Stimulated activated CD4-positive, alpha-beta T cell treated with anti-CD3 and anti-CD28 coated beads, Interleukin-4, amount 100 ng/mL, for 48 hours (primary cell): ENCODE measurements at regions not wholly inside any gene's neighbourhood (a gene's known extent, or its start where the extent isn't known, plus 50 kb on each side); places are given as distances from the start of the nearest gene placed in this dataset.

Source experiments
- DNase-seq, 2 donors: peaks; one replicate each; pipeline ENCODE4 v3.0.0-alpha.2; 2020; ENCODE audit warnings: low read depth in 2 of 2

GRCh38 chr14:65279958-65280357 lies 132.6 kb upstream of the FUT8 start:
- no peak for DNase-seq

DNA sequence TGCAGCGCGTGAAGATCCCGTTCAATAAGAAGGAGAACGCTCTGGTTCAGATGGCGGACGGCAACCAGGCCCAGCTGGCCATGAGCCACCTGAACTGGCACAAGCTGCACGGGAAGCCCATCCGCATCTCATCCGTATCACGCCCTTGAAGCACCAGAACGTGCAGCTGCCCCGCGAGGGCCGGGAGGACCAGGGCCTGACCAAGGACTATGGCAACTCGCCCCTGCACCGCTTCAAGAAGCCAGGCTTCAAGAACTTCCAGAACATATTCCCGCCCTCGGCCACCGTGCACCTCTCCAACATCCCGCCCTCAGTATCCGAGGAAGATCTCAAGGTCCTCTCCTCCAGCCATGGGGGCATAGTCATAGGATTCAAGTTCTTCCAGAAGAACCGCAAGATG lies 131.9 kb upstream of the FUT8 start:
- DNase-seq: no peak

GRCh38 chr14:65281991-65282895 lies 130.3 kb upstream of the FUT8 start:
- DNase-seq: no peak

GRCh38 chr14:65282896-65283253 lies 129.7 kb upstream of the FUT8 start:
- no peak for DNase-seq

GRCh38 chr14:65286443-65286842 lies 126.1 kb upstream of the FUT8 start:
- peak in 1 of 2 donors; percentile 31 for DNase-seq

DNA sequence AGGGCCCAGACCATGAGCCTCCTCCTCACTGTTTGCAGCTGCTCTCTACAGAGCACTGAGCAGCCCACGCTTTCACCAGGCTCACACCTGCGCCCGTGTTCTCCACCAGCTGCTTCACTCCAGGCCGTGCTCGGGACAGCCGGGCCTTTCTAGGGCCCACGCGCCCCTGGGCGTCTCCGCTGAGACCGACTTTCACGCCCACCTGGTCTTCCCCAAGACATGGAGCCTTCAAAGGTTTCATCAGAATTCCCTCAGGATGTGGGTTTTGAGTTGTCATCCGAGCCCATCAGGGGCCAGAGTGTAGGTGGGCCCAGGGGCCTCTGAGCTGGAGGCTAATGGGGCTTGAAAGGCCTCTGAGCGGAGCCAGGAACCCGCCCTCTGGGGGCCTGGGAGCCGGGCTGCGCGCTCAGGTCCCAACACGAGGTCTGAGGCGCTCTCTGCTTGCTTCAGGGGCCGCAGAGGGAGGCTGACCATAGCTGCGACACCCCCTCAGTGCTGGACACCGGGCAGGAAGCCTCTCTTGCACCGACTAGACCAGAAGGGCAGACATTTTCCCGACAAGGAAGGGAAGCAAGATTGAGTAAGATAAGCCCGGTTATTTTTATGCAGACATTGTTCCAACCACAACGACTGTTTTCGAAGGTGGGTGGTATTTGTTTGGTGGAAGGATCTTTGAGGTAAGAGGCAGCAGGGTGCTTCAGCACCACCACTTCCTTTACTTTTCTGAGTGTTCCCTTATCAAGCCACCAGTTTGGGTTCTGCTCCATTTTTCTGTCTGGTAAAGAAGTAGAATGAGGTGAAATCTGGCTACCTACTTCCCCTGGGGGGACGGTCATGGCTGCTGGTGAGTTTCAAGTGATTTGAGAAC lies 125.0 kb upstream of the FUT8 start:
- peak; percentile 50 to 51 for DNase-seq

GRCh38 chr14:65290830-65291229 lies 121.7 kb upstream of the FUT8 start:
- peak in 1 of 2 donors; percentile 47 for DNase-seq

- no peak for DNase-seq
Observed at GRCh38 chr14:65291531-65291930, 121.0 kb upstream of the FUT8 start.

DNA sequence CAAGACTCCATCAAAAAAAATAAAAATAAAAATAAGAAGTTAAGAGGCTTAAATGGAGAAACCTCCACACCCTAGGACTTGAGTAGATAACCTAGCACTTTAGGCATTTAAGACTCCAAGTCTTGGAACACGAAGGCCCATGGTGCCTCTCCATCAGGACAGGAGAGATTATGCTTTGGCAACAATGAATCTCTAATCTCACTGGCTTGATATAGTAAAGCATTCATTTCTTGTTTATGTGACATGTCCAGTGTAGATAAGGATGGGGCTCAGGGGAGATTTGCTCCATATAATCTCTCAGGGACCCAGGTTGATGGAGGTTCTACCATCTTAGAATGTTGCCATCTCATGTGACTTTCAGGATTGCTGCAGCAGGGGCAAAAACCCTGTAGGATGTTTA lies 117.7 kb upstream of the FUT8 start:
- DNase-seq: no peak

DNA sequence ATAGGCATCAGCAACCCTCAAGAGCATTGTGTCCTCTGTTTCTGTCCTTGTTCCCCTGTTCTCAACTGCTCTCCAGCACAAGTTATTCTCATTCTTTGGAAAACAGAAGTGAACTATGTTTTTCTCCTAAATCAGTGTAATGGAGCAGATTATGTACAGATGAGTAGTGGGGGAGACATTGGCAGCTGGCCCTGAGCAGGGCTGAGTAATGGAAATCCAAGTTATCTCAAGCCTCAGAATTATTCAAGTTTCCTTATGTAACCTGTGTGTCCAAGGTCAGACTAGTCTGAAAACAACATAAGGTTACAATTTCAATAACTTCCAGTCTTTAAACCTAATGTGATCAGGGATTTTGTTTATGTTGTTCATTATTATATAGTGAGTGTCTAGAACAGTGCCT lies 116.1 kb upstream of the FUT8 start:
- no peak for DNase-seq

- DNase-seq: no peak
Observed at GRCh38 chr14:65296876-65297275, 115.7 kb upstream of the FUT8 start.

GRCh38 chr14:65297744-65298143 lies 114.8 kb upstream of the FUT8 start:
- DNase-seq: no peak

DNA sequence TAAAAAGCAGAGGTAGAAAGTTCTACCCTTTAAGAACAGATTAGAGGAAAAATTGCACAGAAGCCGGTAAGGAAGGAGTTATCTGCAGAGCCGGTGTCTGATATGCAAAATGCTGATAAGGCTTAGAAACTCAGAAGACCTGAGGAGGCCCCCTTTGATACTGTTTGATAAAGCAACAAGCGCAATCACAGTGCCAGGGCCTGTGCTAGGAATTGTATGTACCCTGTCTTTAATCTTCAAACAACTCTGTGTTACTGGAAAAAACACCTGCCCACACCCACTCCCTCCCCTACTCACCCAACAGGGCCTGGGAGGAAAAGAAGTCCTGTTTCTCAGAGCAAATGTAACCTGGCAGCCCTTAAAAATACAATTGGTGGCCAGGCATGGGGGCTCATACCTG lies 112.7 kb upstream of the FUT8 start:
- no peak for DNase-seq

- DNase-seq: no peak
Observed at GRCh38 chr14:65301862-65302539, 110.5 kb upstream of the FUT8 start.

- peak; percentile 39 to 46 for DNase-seq
Observed at GRCh38 chr14:65302571-65303189, 109.8 kb upstream of the FUT8 start.

DNA sequence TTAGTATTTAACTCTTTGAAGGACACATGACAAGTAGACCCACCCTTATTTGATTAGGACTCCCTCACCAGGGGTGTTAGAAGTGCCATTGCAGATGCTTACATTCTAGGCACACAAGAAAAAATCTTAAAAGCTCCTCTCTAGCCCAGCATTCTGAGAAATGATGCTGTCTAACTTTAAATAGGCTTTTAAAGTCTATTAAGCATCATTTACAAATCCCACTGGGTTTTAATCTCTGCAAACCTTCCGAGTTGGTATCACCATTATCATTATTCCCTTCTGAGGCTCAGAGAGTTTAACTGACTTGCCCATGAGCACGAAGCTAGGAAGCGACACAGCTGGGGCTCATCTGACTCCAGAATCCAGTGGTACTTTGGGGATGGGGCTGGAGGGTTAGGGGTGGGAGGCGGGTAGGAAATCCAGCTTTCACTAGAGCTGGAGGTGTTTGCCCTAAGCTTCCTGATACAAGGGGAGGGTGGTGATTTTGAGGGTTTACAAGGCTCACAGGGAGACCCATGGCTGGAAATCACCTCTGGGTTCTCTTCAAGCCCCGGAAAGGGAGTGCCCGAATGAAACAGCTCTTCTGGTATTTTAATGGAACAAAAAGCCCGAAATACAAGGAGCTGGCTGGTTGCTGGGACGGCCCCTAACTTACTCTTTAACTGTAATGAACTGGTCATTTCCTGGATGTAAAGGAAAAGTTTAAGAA lies 109.2 kb upstream of the FUT8 start:
- DNase-seq: no peak

DNA sequence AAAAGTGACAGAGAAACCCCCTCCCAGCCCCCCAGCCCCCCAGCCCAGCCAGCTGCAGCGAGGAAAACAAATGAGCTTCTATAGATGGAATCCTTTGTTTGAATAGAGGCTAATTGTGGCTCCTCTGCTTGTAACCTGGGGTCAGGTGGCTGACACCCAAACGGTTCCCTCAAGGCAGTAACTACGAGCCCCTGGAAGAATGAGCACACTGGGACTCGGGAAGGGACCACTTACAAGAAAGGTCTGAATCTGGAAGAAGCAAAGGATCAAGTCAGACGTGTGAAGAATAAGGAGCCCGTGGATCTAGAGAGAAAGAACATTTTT lies 108.7 kb upstream of the FUT8 start:
- DNase-seq: no peak

DNA sequence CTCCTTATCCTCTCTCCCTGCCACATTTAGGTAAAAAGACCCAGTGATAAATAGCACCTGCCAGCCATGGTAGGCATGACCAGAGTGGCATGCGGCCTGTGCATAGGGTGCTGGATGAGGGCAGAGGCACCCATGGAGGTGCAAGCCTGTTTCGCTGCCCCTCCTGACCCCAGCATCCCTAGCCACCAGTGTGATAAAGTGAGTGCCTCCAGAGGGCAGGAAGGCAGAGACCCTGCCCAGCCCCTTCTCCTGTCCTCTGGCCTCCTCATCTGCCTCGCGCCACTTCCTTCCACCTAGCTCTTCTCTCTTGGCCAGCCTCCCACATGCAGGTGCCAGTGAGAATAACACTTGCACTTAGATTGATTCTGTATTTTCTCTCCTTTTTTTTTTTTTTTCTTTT lies 108.3 kb upstream of the FUT8 start:
- no peak for DNase-seq

GRCh38 chr14:65304963-65305362 lies 107.6 kb upstream of the FUT8 start:
- DNase-seq: no peak

- no peak for DNase-seq
Observed at GRCh38 chr14:65308536-65308935, 104.0 kb upstream of the FUT8 start.

- no peak for DNase-seq
Observed at GRCh38 chr14:65310568-65310967, 102.0 kb upstream of the FUT8 start.
